GM21717 (cell line): ENCODE measurements at regions not wholly inside any gene's neighbourhood (a gene's known extent, or its start where the extent isn't known, plus 50 kb on each side); places are given as distances from the start of the nearest gene placed in this dataset.

ENCODE experiments used
- ATAC-seq: cut with Tn5 transposase; IDR thresholded peaks from one replicate; pipeline ENCODE4 v1.9.1; 2021; ENCODE audit warnings: mild to moderate bottlenecking, moderate library complexity; ENCODE audit not compliant: unreplicated experiment

GRCh38 chr20:24718277-24718676 lies 230.8 kb upstream of the CST7 start:
- ATAC-seq: no peak

- no peak for ATAC-seq
Observed at GRCh38 chr20:24718696-24719095, 230.4 kb upstream of the CST7 start.

- no peak for ATAC-seq
Observed at GRCh38 chr20:24720957-24721356, 228.1 kb upstream of the CST7 start.

GRCh38 chr20:24721891-24722568 lies 227.0 kb upstream of the CST7 start:
- ATAC-seq: no peak

GRCh38 chr20:24722586-24722985 lies 226.5 kb upstream of the CST7 start:
- no peak for ATAC-seq

GRCh38 chr20:24723186-24723585 lies 225.9 kb upstream of the CST7 start:
- ATAC-seq: no peak

GRCh38 chr20:24723647-24724352 lies 225.3 kb upstream of the CST7 start:
- no peak for ATAC-seq

- ATAC-seq: no peak
Observed at GRCh38 chr20:24724982-24725533, 224.0 kb upstream of the CST7 start.

GRCh38 chr20:24727795-24728194 lies 221.3 kb upstream of the CST7 start:
- no peak for ATAC-seq

- no peak for ATAC-seq
Observed at GRCh38 chr20:24729896-24730605, 219.0 kb upstream of the CST7 start.

- ATAC-seq: no peak
Observed at GRCh38 chr20:24730750-24731149, 218.3 kb upstream of the CST7 start.

- no peak for ATAC-seq
Observed at GRCh38 chr20:24731312-24731711, 217.8 kb upstream of the CST7 start.

GRCh38 chr20:24732076-24732475 lies 217.0 kb upstream of the CST7 start:
- no peak for ATAC-seq

- ATAC-seq: no peak
Observed at GRCh38 chr20:24732599-24732998, 216.5 kb upstream of the CST7 start.

GRCh38 chr20:24733416-24733815 lies 215.7 kb upstream of the CST7 start:
- ATAC-seq: no peak

- ATAC-seq: no peak
Observed at GRCh38 chr20:24734139-24734538, 214.9 kb upstream of the CST7 start.

- ATAC-seq: no peak
Observed at GRCh38 chr20:24735263-24735662, 213.8 kb upstream of the CST7 start.

GRCh38 chr20:24736131-24736843 lies 212.8 kb upstream of the CST7 start:
- no peak for ATAC-seq

- ATAC-seq: no peak
Observed at GRCh38 chr20:24736844-24737211, 212.2 kb upstream of the CST7 start.

- ATAC-seq: no peak
Observed at GRCh38 chr20:24737212-24737850, 211.7 kb upstream of the CST7 start.
